D721Med (cell line): ENCODE measurements at regions not wholly inside any gene's neighbourhood (a gene's known extent, or its start where the extent isn't known, plus 50 kb on each side); places are given as distances from the start of the nearest gene placed in this dataset.

Source experiments
- DNase-seq: peaks from one replicate; pipeline ENCODE4 v3.0.0; 2011; ENCODE audit warnings: low spot score; ENCODE audit not compliant: insufficient read length
- FAIRE-seq: peaks from 2 replicates; lab custom pipeline; 2011; peaks lifted over from hg19 to GRCh38; lab: Jason Lieb, UNC
- CTCF ChIP-seq: IDR thresholded peaks from 2 replicates; pipeline ENCODE4 v1.5.1; 2012; ENCODE audit warnings: mild to moderate bottlenecking, control low read depth; ENCODE audit not compliant: insufficient read depth; ENCODE audit errors: missing control alignments

GRCh38 chr4:159543831-159544230, 441.0 kb downstream of the RAPGEF2 start:
- DNase-seq (no peak), FAIRE-seq (no peak)
- no peak for TF ChIP-seq CTCF

- no peak for TF ChIP-seq CTCF
- no peak for FAIRE-seq
- no peak for DNase-seq
Measured at GRCh38 chr4:159545556-159545955, 442.7 kb downstream of the RAPGEF2 start.

- DNase-seq = no peak
- no peak for TF ChIP-seq CTCF
- no peak for FAIRE-seq
Measured at GRCh38 chr4:159547645-159548308, 444.9 kb downstream of the RAPGEF2 start.

GRCh38 chr4:159549098-159549518, 446.2 kb downstream of the RAPGEF2 start:
- no peak for TF ChIP-seq CTCF
- FAIRE-seq = no peak
- no peak for DNase-seq

GRCh38 chr4:159551281-159551680, 448.4 kb downstream of the RAPGEF2 start:
- FAIRE-seq = no peak

GRCh38 chr4:159552979-159553768, 450.3 kb downstream of the RAPGEF2 start:
- no peak for TF ChIP-seq CTCF
- FAIRE-seq (no peak), DNase-seq (no peak)

More at GRCh38 chr4:159551281-159551680, 448.4 kb downstream of the RAPGEF2 start:
- no peak for TF ChIP-seq CTCF
- no peak for DNase-seq

GRCh38 chr4:159555873-159556272, 453.0 kb downstream of the RAPGEF2 start:
- FAIRE-seq (no peak), DNase-seq (no peak)
- no peak for TF ChIP-seq CTCF
